Smooth muscle cell (in vitro differentiated cells): ENCODE measurements at regions not wholly inside any gene's neighbourhood (a gene's known extent, or its start where the extent isn't known, plus 50 kb on each side); places are given as distances from the start of the nearest gene placed in this dataset.

Experiments used
- DNase-seq: peaks from one replicate; lab custom pipeline; 2025; ENCODE audit not compliant: unreplicated experiment; lab: John Stamatoyannopoulos, UW
- H2AFZ ChIP-seq: fragments of 200-600 bp; sonication (generic); 2 replicates; pipeline ENCODE4 v1.6.0; 2016; ENCODE audit warnings: antibody characterized with exemption, low read depth, mild to moderate bottlenecking
- H3F3A ChIP-seq: fragments of 200-600 bp; sonication (generic); 2 replicates; pipeline ENCODE4 v1.6.0; 2017; ENCODE audit warnings: antibody characterized with exemption, low read depth
- H3K27ac ChIP-seq: fragments of 200-600 bp; sonication (generic); 2 replicates; pipeline ENCODE4 v1.5.1; 2016; ENCODE audit warnings: low read depth, mild to moderate bottlenecking
- H3K27me3 ChIP-seq: fragments of 200-600 bp; sonication (generic); 2 replicates; pipeline ENCODE4 v1.6.1; 2016; ENCODE audit warnings: low read depth, mild to moderate bottlenecking
- H3K36me3 ChIP-seq: fragments of 200-600 bp; sonication (generic); 2 replicates; pipeline ENCODE4 v1.5.1; 2016; ENCODE audit warnings: low read depth
- H3K4me1 ChIP-seq: fragments of 200-600 bp; sonication (generic); 2 replicates; pipeline ENCODE4 v1.5.1; 2016; ENCODE audit warnings: low read depth
- H3K4me2 ChIP-seq: fragments of 200-600 bp; sonication (generic); 2 replicates; pipeline ENCODE4 v1.6.0; 2016; ENCODE audit warnings: mild to moderate bottlenecking
- H3K4me3 ChIP-seq: fragments of 200-600 bp; sonication (generic); 2 replicates; pipeline ENCODE4 v1.5.1; 2016; ENCODE audit warnings: mild to moderate bottlenecking
- H3K79me2 ChIP-seq: fragments of 200-600 bp; sonication (generic); 2 replicates; pipeline ENCODE4 v1.6.0; 2016; ENCODE audit warnings: low read depth, mild to moderate bottlenecking
- H3K9ac ChIP-seq: fragments of 200-600 bp; sonication (generic); 2 replicates; pipeline ENCODE4 v1.6.0; 2016; ENCODE audit warnings: low read depth
- H3K9me3 ChIP-seq: fragments of 200-600 bp; sonication (generic); replicated peaks from 2 replicates; pipeline ENCODE4 v1.5.1; 2016; ENCODE audit warnings: low read depth
- H4K20me1 ChIP-seq: fragments of 200-600 bp; sonication (generic); 2 replicates; pipeline ENCODE4 v1.6.0; 2016; ENCODE audit warnings: low read depth
- WGBS: methylation state at CpG from one replicate; pipeline ENCODE4 v1.1.7; 2016; ENCODE audit warnings: low lambda C conversion rate; 5-methylcytosine and 5-hydroxymethylcytosine counted together
- TF ChIP-seq, protein P1 (sequence below): fragments of 200-600 bp; sonication (generic); IDR thresholded peaks from 2 replicates; pipeline ENCODE4 v1.5.1; 2017; ENCODE audit warnings: borderline replicate concordance, mild to moderate bottlenecking, antibody characterized with exemption; ENCODE audit not compliant: insufficient read depth, poor library complexity, severe bottlenecking

DNA sequence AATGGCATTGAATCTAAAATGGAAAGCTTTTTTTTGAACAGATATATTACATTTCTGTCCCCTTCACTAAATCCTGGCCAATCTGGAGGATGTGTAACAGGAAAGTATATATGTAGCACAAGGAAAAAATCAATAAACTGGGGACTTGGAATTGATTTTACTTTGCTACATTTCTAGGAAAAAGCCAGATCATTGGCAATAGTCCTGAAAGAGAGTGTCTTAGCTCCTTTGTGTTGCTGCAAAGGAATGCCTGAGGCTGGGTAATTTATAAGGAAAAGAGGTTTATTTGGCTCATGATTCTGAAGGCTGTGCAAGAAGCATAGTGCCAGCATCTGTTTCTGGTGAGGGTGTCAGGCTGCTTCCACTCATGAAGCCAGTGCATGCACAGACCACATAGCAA is 574.9 kb downstream of the HTR1B start:
- Histone ChIP-seq H3K4me1 (no peaks in the 10 kb centered on the region), H3K27me3 (no peaks in the 10 kb centered on the region), H3K36me3 (no peaks in the 10 kb centered on the region), H3F3A (no peaks in the 10 kb centered on the region), H3K4me3 (no peak overlapping the region), H4K20me1 (no peaks in the 10 kb centered on the region), H3K79me2 (no peaks in the 10 kb centered on the region), H2AFZ (no peak overlapping the region), H3K9ac (no peak overlapping the region), H3K27ac (no peak overlapping the region), H3K4me2 (no peak overlapping the region), H3K9me3 (no peaks in the 10 kb centered on the region)
- TF ChIP-seq, protein P1, sequence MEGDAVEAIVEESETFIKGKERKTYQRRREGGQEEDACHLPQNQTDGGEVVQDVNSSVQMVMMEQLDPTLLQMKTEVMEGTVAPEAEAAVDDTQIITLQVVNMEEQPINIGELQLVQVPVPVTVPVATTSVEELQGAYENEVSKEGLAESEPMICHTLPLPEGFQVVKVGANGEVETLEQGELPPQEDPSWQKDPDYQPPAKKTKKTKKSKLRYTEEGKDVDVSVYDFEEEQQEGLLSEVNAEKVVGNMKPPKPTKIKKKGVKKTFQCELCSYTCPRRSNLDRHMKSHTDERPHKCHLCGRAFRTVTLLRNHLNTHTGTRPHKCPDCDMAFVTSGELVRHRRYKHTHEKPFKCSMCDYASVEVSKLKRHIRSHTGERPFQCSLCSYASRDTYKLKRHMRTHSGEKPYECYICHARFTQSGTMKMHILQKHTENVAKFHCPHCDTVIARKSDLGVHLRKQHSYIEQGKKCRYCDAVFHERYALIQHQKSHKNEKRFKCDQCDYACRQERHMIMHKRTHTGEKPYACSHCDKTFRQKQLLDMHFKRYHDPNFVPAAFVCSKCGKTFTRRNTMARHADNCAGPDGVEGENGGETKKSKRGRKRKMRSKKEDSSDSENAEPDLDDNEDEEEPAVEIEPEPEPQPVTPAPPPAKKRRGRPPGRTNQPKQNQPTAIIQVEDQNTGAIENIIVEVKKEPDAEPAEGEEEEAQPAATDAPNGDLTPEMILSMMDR = no peak
- DNase-seq = no peak

DNA sequence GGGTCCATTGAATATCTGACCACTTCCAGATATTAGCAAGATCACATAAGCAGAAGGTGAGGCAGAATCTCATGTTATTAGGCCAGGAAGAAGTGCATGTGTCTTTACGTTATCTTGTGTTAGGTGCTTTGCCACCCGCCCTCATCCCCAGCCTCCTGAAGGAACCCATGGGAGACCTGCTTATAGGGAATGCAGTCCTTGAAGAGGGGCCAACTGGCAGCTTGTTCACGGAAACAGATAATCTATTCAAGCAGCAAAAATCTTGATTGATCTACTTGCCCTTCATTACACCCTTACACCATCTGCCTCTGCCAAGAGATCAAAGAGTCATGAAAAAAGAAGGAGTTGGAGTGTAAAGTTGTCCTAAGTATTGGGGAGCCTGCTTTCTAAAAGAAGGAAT is 576.4 kb downstream of the HTR1B start:
- H3K4me3 ChIP-seq = no peak overlapping the region
- H3K9me3 ChIP-seq = no peaks in the 10 kb centered on the region
- 94% methylated on average over 3 of the region's 3 CpGs for WGBS
- H3K79me2 ChIP-seq = no peaks in the 10 kb centered on the region
- no peak overlapping the region for H3K9ac ChIP-seq
- H4K20me1 ChIP-seq = no peaks in the 10 kb centered on the region
- H2AFZ ChIP-seq = no peak overlapping the region
- TF ChIP-seq, protein P1 = no peak
- H3K27ac ChIP-seq = no peak overlapping the region
- H3K27me3 ChIP-seq = no peaks in the 10 kb centered on the region
- H3K36me3 ChIP-seq = no peaks in the 10 kb centered on the region
- H3K4me2 ChIP-seq = no peak overlapping the region
- H3K4me1 ChIP-seq = no peaks in the 10 kb centered on the region
- H3F3A ChIP-seq = no peaks in the 10 kb centered on the region
- DNase-seq = no peak

DNA sequence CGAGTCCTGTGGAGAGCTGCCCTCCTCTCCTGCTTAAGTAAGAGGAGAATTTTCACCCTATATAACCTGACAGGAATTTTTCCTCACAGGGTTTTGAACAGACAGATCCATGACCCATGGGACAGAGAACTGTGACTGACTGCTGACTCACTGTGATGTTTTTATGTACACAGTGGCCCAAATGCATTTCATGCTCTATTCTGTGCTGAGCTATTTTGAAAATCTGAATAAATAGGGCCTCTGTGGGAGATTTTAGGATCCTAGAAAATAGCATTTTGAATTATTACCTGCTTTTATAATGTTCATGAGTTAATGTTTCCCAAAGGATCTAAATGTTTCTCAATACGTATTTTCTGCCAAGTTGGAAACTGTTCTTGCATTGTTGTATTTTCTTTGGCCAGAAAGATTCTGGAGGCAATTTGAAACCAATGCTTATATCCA is 577.4 kb downstream of the HTR1B start:
- H3K27ac ChIP-seq = no peak overlapping the region
- no peaks in the 10 kb centered on the region for H3K4me1 ChIP-seq
- no peaks in the 10 kb centered on the region for H3K9me3 ChIP-seq
- no peaks in the 10 kb centered on the region for H3K79me2 ChIP-seq
- no peaks in the 10 kb centered on the region for H4K20me1 ChIP-seq
- no peak overlapping the region for H3K9ac ChIP-seq
- no peaks in the 10 kb centered on the region for H3K27me3 ChIP-seq
- no peak for DNase-seq
- 87% methylated on average over 2 of the region's 2 CpGs for WGBS
- TF ChIP-seq, protein P1 = no peak
- H3K36me3 ChIP-seq = no peaks in the 10 kb centered on the region
- no peaks in the 10 kb centered on the region for H3F3A ChIP-seq
- no peak overlapping the region for H3K4me3 ChIP-seq
- no peak overlapping the region for H2AFZ ChIP-seq
- no peak overlapping the region for H3K4me2 ChIP-seq

DNA sequence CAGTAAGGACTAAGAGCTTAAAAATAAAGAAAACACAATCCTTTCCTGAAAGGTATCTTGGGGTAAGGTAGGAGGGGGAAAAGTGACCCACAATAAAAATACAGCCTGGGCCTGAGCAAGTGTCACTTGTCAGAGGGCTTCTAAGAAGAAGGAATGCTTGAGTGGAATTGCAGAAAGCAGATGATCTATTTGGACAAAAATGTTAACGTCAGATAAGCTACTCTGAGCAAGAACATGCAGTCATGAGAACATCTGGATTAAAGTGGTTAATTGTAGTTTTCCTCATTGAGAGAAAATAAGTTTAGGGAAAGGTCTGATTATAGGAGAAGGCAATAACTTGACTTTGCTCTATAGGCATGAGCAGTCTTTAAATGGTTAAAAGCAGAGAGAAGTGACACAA is 581.9 kb downstream of the HTR1B start:
- no peaks in the 10 kb centered on the region for H3K4me1 ChIP-seq
- no peak overlapping the region for H3K9ac ChIP-seq
- H3K27me3 ChIP-seq = no peaks in the 10 kb centered on the region
- TF ChIP-seq, protein P1 = no peak
- WGBS = 91% methylated on average over 1 of the region's 1 CpG
- no peak overlapping the region for H3K27ac ChIP-seq
- no peak overlapping the region for H3K4me3 ChIP-seq
- H3K79me2 ChIP-seq = no peaks in the 10 kb centered on the region
- DNase-seq = no peak
- no peaks in the 10 kb centered on the region for H3K9me3 ChIP-seq
- no peak overlapping the region for H2AFZ ChIP-seq
- H4K20me1 ChIP-seq = no peaks in the 10 kb centered on the region
- H3F3A ChIP-seq = no peaks in the 10 kb centered on the region
- no peak overlapping the region for H3K4me2 ChIP-seq
- H3K36me3 ChIP-seq = no peaks in the 10 kb centered on the region
